A673 (cell line): ENCODE measurements at regions not wholly inside any gene's neighbourhood (a gene's known extent, or its start where the extent isn't known, plus 50 kb on each side); places are given as distances from the start of the nearest gene placed in this dataset.

Source experiments
- BruUV-seq: library from RNA; stranded (reverse); fragments of 400-500 nt; replicated peaks from 2 replicates; lab custom pipeline; 2021; lab: Mats Ljungman, UMichigan
- CTCF ChIA-PET: fragments of 300-600 bp; sonication (Branson Sonifier 250); formaldehyde crosslinking; loops from one replicate; lab custom pipeline; 2022; ENCODE audit warnings: antibody characterized with exemption; lab: Charles Lee
- POLR2A ChIA-PET: fragments of 300-600 bp; sonication (Branson Sonifier 250); formaldehyde crosslinking; loops from one replicate; lab custom pipeline; 2022; ENCODE audit warnings: antibody characterized with exemption; ENCODE audit not compliant: low non-redundant PET; lab: Charles Lee
- DNase-seq: peaks from one replicate; pipeline ENCODE4 v3.0.0-alpha.2; 2015; ENCODE audit warnings: low spot score
- H3K27ac ChIP-seq: fragments of 200-600 bp; sonication (generic); 2 replicates; pipeline ENCODE4 v1.5.1; 2016; ENCODE audit warnings: mixed run types, low read depth, mild to moderate bottlenecking, mixed read lengths, antibody characterized with exemption, low read length; ENCODE audit not compliant: poor library complexity, severe bottlenecking
- H3K27me3 ChIP-seq: fragments of 200-600 bp; sonication (generic); replicated peaks from 2 replicates; pipeline ENCODE4 v1.6.1; 2017; ENCODE audit warnings: mixed run types, low read depth, mild to moderate bottlenecking, mixed read lengths, antibody characterized with exemption, low read length; ENCODE audit not compliant: insufficient read depth, poor library complexity
- H3K36me3 ChIP-seq: fragments of 200-600 bp; sonication (generic); 2 replicates; pipeline ENCODE4 v1.6.1; 2016; ENCODE audit warnings: mixed run types, mild to moderate bottlenecking, mixed read lengths, antibody characterized with exemption, low read length; ENCODE audit not compliant: insufficient read depth, poor library complexity, severe bottlenecking
- H3K4me1 ChIP-seq: fragments of 200-600 bp; sonication (generic); 2 replicates; pipeline ENCODE4 v1.6.1; 2017; ENCODE audit warnings: mixed run types, mild to moderate bottlenecking, mixed read lengths, antibody characterized with exemption, low read length; ENCODE audit not compliant: insufficient read depth, poor library complexity, severe bottlenecking
- H3K4me3 ChIP-seq: fragments of 200-600 bp; sonication (generic); 2 replicates; pipeline ENCODE4 v1.5.1; 2016; ENCODE audit warnings: low read depth, mixed run types, mild to moderate bottlenecking, mixed read lengths, low read length; ENCODE audit not compliant: poor library complexity, severe bottlenecking
- H3K9me3 ChIP-seq: fragments of 200-600 bp; sonication (generic); 2 replicates; pipeline ENCODE4 v1.6.1; 2016; ENCODE audit warnings: mixed run types, low read depth, mild to moderate bottlenecking, mixed read lengths, antibody characterized with exemption, low read length; ENCODE audit not compliant: poor library complexity, severe bottlenecking
- EZH2 ChIP-seq: fragments of 200-600 bp; sonication (generic); IDR thresholded peaks from 2 replicates; pipeline ENCODE4 v1.6.1; 2017; ENCODE audit warnings: borderline replicate concordance, low read depth, mild to moderate bottlenecking, mixed read lengths, antibody characterized with exemption, low read length; ENCODE audit not compliant: poor library complexity, severe bottlenecking
- intact Hi-C: fragments of 100-400 bp; cut with micrococcal nuclease; formaldehyde crosslinking; loops from one replicate; pipeline ENCODE4 v1.10.0; 2022; ENCODE audit not compliant: unreplicated experiment
- TF ChIP-seq, protein P1 (sequence below): fragments of 300-800, 200-600 bp; sonication (generic); conservative IDR thresholded peaks from 2 replicates; pipeline ENCODE4 v1.5.1; 2017; ENCODE audit warnings: low read depth, mild to moderate bottlenecking, antibody characterized with exemption, low read length, moderate library complexity, mixed read lengths

DNA sequence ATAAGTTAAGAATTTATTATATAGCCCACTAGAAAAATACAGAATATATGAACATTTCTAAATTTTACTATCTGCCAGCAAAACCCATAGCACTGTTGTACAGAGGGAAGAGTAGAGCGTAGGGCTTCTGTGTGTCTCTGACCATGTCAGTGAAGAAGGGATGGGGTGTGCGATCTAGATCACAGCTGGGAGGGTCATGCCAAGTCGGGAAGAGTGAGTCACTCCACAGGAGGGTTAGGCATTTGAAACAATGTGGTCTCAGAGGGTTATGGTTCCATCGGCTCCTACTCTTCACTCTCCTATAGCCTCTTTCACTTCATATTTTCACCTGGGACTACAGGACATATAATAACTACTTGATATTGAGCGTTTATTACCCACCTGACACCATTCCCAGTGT lies 185.1 kb upstream of the DDHD1 start:
- intact Hi-C loops: no loop called here
- BruUV-seq: no TSS peak
- no peak for TF ChIP-seq EZH2
- TF ChIP-seq, protein P1, sequence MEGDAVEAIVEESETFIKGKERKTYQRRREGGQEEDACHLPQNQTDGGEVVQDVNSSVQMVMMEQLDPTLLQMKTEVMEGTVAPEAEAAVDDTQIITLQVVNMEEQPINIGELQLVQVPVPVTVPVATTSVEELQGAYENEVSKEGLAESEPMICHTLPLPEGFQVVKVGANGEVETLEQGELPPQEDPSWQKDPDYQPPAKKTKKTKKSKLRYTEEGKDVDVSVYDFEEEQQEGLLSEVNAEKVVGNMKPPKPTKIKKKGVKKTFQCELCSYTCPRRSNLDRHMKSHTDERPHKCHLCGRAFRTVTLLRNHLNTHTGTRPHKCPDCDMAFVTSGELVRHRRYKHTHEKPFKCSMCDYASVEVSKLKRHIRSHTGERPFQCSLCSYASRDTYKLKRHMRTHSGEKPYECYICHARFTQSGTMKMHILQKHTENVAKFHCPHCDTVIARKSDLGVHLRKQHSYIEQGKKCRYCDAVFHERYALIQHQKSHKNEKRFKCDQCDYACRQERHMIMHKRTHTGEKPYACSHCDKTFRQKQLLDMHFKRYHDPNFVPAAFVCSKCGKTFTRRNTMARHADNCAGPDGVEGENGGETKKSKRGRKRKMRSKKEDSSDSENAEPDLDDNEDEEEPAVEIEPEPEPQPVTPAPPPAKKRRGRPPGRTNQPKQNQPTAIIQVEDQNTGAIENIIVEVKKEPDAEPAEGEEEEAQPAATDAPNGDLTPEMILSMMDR: no peak
- ChIA-PET POLR2A (no interaction called here), CTCF (no interaction called here)
- H3K36me3 ChIP-seq: no peaks in the 10 kb centered on the region
- no peak overlapping the region for H3K27ac ChIP-seq
- no peaks in the 10 kb centered on the region for H3K9me3 ChIP-seq
- H3K27me3 ChIP-seq: no peaks in the 10 kb centered on the region
- no peaks in the 10 kb centered on the region for H3K4me1 ChIP-seq
- DNase-seq: no peak
- H3K4me3 ChIP-seq: no peak overlapping the region

DNA sequence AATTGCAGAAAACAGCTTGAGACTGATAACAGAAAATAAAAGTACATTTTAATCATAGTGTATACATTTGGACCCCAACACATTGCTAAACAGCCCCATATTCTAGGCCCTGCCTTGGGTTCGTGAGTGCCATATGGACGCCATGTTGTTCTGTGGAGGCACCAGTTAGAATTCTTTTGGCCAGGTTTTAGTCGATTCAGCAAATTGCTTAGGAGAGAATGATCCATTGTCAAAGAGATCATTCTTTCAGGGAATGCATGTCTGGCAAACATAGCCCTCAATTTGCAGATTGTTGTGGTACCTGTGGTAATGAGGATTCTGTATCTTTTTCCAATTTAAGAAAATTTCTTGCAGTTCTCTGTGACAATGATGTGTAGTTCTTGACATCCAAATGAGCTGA lies 183.6 kb upstream of the DDHD1 start:
- intact Hi-C loops: no loop called here
- Histone ChIP-seq H3K9me3 (no peaks in the 10 kb centered on the region), H3K4me1 (no peaks in the 10 kb centered on the region), H3K27me3 (no peaks in the 10 kb centered on the region), H3K27ac (no peak overlapping the region), H3K4me3 (no peak overlapping the region), H3K36me3 (no peaks in the 10 kb centered on the region)
- no peak for DNase-seq
- CTCF ChIA-PET: no interaction called here
- no TSS peak for BruUV-seq
- POLR2A ChIA-PET: no interaction called here
- no peak for TF ChIP-seq EZH2
- TF ChIP-seq, protein P1: no peak

DNA sequence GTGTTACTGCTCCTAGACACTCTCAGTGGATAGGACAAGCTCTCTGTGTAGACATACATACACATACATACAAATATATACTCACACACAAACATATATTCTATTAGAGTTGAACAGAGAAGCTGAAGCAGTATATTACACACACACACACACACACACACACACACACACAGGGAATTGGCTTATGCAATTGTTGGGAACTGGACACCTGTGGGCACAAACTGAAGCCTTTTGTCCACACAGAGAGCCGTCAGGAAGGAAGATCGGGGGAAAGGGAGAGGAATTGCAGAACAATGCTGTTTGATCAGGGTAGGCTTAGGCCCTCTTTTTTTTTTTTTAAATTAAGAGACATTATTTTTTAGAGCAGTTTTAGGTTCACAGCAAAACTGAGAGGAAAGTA lies 180.7 kb upstream of the DDHD1 start:
- H3K4me3 ChIP-seq: no peak overlapping the region
- no peaks in the 10 kb centered on the region for H3K27me3 ChIP-seq
- no peaks in the 10 kb centered on the region for H3K4me1 ChIP-seq
- no peaks in the 10 kb centered on the region for H3K36me3 ChIP-seq
- no peaks in the 10 kb centered on the region for H3K9me3 ChIP-seq
- POLR2A ChIA-PET: no interaction called here
- BruUV-seq: no TSS peak
- DNase-seq: no peak
- no peak overlapping the region for H3K27ac ChIP-seq
- intact Hi-C loops: no loop called here
- CTCF ChIA-PET: no interaction called here
- TF ChIP-seq, protein P1: no peak
- no peak for TF ChIP-seq EZH2

DNA sequence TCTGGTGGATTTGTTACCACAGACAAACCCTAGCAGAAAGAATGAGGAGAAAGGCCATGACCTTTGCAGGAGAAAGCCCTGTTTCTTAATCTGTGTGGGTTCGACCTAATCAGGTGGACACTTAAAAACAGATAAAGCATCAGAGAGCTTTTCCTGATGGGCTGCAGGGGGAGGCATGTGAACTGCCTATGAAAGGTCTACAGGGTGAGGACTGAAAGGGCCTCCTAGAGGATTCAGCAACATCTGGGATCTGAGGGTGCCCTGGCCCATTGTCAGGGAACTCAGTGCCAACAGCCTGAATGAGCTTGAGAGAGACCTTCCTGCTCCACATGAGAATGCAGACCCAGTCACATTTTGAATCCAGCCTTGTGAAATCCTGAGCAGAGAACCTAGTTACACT lies 178.8 kb upstream of the DDHD1 start:
- H3K36me3 ChIP-seq: no peaks in the 10 kb centered on the region
- H3K27me3 ChIP-seq: peaks cover 12% of the 10 kb centered on the region
- TF ChIP-seq, protein P1: no peak
- TF ChIP-seq EZH2: no peak
- no peaks in the 10 kb centered on the region for H3K9me3 ChIP-seq
- CTCF ChIA-PET: no interaction called here
- H3K4me1 ChIP-seq: no peaks in the 10 kb centered on the region
- BruUV-seq: no TSS peak
- POLR2A ChIA-PET: no interaction called here
- DNase-seq: no peak
- H3K4me3 ChIP-seq: no peak overlapping the region
- intact Hi-C loops: no loop called here
- no peak overlapping the region for H3K27ac ChIP-seq
